ENCODE measurements at regions not wholly inside any gene's neighbourhood (a gene's known extent, or its start where the extent isn't known, plus 50 kb on each side); places are given as distances from the start of the nearest gene placed in this dataset.
A peak's percentile ranks its signal among the peaks of the same experiment; 100 is the strongest.

DNA sequence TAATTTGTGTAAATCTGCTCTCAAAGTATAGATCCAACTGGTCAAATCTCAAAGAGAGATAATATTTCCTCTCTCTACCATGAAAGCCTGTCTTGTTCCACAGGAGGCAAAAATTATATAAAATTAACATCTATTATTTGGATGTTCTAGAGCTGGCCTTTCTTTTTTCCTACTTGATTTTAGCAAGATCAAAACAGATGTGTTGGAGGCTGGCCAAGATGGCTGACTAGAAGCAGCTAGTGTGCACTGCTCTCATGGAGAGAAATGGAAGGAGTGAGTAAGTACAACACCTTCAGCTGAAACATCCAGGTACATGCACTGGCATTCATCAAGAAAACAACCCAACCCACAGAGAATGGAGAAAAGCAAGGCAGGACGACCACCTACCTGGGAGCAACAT is 298.6 kb upstream of the SLC24A2 start:
- no peak overlapping the region for H2BK20ac ChIP-seq (ENCODE audit: low read depth, low read length)
- H2BK5ac ChIP-seq (ENCODE audit: low read depth, low read length, poor library complexity, severe bottlenecking), result no peak overlapping the region
- no peak overlapping the region for H3K9ac ChIP-seq (ENCODE audit: low read depth, low read length)
- dilution Hi-C loops (cut with HindIII; ENCODE audit: low sequenced_read_pairs, unreplicated experiment) (no loop called here), in situ Hi-C loops (cut with MboI; ENCODE audit: low sequenced_read_pairs) (no loop called here), intact Hi-C loops (cut with micrococcal nuclease) (no loop called here)
- no peak overlapping the region for H2AFZ ChIP-seq (replicated peaks; ENCODE audit: low read length, poor library complexity)
- H3K18ac ChIP-seq (ENCODE audit: low read depth, low read length), result no peak overlapping the region
- H3K9me3 ChIP-seq (ENCODE audit: control insufficient read depth, insufficient read depth, low read length), result no peaks in the 10 kb centered on the region
- no peaks in the 10 kb centered on the region for H3K27me3 ChIP-seq (ENCODE audit: control insufficient read depth, insufficient read depth, low read length)
- H4K91ac ChIP-seq (ENCODE audit: insufficient read depth, low read depth, low read length), result no peak overlapping the region
- peak; percentile 6 for DNase-seq
- no peaks in the 10 kb centered on the region for H3K4me1 ChIP-seq (ENCODE audit: control insufficient read depth, insufficient read depth, low read length)
- no peaks in the 10 kb centered on the region for H3K79me1 ChIP-seq (ENCODE audit: low read depth in 1 of 2, low read length in 2 of 2)
- H3K9me1 ChIP-seq (ENCODE audit: insufficient read depth, low read length), result no peaks in the 10 kb centered on the region
- ChIA-PET POLR2A (ENCODE audit: unreplicated experiment) (no interaction called here), CTCF (no interaction called here)
- no peak overlapping the region for H3K14ac ChIP-seq (replicated peaks; ENCODE audit: low read depth, low read length)
- no peak overlapping the region for H2BK120ac ChIP-seq (ENCODE audit: low read depth, low read length)
- no peak for TF ChIP-seq NFE2L2 (IDR thresholded peaks at IDR 0.05; ENCODE audit: low read depth, low read length)
- ATAC-seq (ENCODE audit: low read depth), result no peak
- H2AK9ac ChIP-seq (replicated peaks; ENCODE audit: low read depth, low read length, poor library complexity), result no peak overlapping the region
- WGBS, 2 experiments (ENCODE audit: extremely low coverage in 2 of 2, insufficient read length in 1 of 2), result no CpG with 5 or more reads among the region's 1 CpG
- no peak overlapping the region for H2AK5ac ChIP-seq (ENCODE audit: low read depth, low read length)
- no peaks in the 10 kb centered on the region for H3K36me3 ChIP-seq (ENCODE audit: control insufficient read depth, insufficient read depth, low read length)
- no peak overlapping the region for H4K8ac ChIP-seq (ENCODE audit: low read depth in 2 of 2, low read length in 2 of 2)
- H3K23ac ChIP-seq (ENCODE audit: low read depth, low read length), result no peak overlapping the region
- H4K20me1 ChIP-seq (ENCODE audit: insufficient read depth, low read length), result no peaks in the 10 kb centered on the region
- no peak overlapping the region for H3K4ac ChIP-seq (ENCODE audit: low read depth, low read length)
- no peak overlapping the region for H3K4me3 ChIP-seq (ENCODE audit: insufficient read depth, low read depth, low read length)
- no peak overlapping the region for H3K27ac ChIP-seq (ENCODE audit: insufficient read depth, low read length)
- H3K4me2 ChIP-seq (ENCODE audit: low read depth, low read length), result no peak overlapping the region
- H2BK15ac ChIP-seq (ENCODE audit: low read depth, low read length), result no peak overlapping the region
- BruUV-seq (replicated peaks), result no TSS peak
- no peak overlapping the region for H3K56ac ChIP-seq (ENCODE audit: extremely low read depth, insufficient read depth, low read length)
- H4K5ac ChIP-seq (ENCODE audit: low read depth, low read length), result no peak overlapping the region
